ENCODE measurements at regions not wholly inside any gene's neighbourhood (a gene's known extent, or its start where the extent isn't known, plus 50 kb on each side); places are given as distances from the start of the nearest gene placed in this dataset.

DNA sequence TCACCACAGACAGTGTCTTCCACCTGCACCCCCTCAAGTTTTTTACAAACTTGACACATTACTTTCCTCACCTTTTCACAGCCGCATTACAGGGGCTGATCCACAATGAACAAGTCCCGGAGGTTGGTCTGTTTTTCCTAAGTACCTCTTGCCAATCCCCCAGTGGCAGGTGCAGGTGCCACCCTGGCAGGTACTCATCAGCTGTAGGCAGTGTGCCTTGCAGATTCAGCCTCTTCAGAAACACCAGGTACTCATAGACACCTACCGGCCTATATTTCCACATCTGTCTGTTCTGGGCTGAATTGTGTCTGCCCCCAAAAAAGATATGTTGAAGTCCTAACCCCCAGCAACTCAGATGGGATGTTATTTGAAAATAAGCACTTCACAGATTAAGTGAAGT lies 81.4 kb upstream of the CNIH3 start:
- no peak for TF ChIP-seq ZNF114 (CRISPR knock-in tag; IDR thresholded peaks at IDR 0.05)
- no peak for TF ChIP-seq ZNF331 (CRISPR knock-in tag; IDR thresholded peaks at IDR 0.05; ENCODE audit: low read depth)
- no peak for TF ChIP-seq EZH2phosphoT487 (IDR thresholded peaks at IDR 0.05; ENCODE audit: unreplicated experiment)
- no peak for TF ChIP-seq NANOG (IDR thresholded peaks at IDR 0.05; ENCODE audit: borderline replicate concordance)
- TF ChIP-seq EZH2 (IDR thresholded peaks at IDR 0.05; ENCODE audit: low read depth, unreplicated experiment): no peak
- TF ChIP-seq JUNB (IDR thresholded peaks at IDR 0.05; ENCODE audit: unreplicated experiment): no peak
- TF ChIP-seq, protein P1, sequence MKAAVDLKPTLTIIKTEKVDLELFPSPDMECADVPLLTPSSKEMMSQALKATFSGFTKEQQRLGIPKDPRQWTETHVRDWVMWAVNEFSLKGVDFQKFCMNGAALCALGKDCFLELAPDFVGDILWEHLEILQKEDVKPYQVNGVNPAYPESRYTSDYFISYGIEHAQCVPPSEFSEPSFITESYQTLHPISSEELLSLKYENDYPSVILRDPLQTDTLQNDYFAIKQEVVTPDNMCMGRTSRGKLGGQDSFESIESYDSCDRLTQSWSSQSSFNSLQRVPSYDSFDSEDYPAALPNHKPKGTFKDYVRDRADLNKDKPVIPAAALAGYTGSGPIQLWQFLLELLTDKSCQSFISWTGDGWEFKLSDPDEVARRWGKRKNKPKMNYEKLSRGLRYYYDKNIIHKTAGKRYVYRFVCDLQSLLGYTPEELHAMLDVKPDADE (IDR thresholded peaks at IDR 0.05): no peak
- TF ChIP-seq, protein P2, sequence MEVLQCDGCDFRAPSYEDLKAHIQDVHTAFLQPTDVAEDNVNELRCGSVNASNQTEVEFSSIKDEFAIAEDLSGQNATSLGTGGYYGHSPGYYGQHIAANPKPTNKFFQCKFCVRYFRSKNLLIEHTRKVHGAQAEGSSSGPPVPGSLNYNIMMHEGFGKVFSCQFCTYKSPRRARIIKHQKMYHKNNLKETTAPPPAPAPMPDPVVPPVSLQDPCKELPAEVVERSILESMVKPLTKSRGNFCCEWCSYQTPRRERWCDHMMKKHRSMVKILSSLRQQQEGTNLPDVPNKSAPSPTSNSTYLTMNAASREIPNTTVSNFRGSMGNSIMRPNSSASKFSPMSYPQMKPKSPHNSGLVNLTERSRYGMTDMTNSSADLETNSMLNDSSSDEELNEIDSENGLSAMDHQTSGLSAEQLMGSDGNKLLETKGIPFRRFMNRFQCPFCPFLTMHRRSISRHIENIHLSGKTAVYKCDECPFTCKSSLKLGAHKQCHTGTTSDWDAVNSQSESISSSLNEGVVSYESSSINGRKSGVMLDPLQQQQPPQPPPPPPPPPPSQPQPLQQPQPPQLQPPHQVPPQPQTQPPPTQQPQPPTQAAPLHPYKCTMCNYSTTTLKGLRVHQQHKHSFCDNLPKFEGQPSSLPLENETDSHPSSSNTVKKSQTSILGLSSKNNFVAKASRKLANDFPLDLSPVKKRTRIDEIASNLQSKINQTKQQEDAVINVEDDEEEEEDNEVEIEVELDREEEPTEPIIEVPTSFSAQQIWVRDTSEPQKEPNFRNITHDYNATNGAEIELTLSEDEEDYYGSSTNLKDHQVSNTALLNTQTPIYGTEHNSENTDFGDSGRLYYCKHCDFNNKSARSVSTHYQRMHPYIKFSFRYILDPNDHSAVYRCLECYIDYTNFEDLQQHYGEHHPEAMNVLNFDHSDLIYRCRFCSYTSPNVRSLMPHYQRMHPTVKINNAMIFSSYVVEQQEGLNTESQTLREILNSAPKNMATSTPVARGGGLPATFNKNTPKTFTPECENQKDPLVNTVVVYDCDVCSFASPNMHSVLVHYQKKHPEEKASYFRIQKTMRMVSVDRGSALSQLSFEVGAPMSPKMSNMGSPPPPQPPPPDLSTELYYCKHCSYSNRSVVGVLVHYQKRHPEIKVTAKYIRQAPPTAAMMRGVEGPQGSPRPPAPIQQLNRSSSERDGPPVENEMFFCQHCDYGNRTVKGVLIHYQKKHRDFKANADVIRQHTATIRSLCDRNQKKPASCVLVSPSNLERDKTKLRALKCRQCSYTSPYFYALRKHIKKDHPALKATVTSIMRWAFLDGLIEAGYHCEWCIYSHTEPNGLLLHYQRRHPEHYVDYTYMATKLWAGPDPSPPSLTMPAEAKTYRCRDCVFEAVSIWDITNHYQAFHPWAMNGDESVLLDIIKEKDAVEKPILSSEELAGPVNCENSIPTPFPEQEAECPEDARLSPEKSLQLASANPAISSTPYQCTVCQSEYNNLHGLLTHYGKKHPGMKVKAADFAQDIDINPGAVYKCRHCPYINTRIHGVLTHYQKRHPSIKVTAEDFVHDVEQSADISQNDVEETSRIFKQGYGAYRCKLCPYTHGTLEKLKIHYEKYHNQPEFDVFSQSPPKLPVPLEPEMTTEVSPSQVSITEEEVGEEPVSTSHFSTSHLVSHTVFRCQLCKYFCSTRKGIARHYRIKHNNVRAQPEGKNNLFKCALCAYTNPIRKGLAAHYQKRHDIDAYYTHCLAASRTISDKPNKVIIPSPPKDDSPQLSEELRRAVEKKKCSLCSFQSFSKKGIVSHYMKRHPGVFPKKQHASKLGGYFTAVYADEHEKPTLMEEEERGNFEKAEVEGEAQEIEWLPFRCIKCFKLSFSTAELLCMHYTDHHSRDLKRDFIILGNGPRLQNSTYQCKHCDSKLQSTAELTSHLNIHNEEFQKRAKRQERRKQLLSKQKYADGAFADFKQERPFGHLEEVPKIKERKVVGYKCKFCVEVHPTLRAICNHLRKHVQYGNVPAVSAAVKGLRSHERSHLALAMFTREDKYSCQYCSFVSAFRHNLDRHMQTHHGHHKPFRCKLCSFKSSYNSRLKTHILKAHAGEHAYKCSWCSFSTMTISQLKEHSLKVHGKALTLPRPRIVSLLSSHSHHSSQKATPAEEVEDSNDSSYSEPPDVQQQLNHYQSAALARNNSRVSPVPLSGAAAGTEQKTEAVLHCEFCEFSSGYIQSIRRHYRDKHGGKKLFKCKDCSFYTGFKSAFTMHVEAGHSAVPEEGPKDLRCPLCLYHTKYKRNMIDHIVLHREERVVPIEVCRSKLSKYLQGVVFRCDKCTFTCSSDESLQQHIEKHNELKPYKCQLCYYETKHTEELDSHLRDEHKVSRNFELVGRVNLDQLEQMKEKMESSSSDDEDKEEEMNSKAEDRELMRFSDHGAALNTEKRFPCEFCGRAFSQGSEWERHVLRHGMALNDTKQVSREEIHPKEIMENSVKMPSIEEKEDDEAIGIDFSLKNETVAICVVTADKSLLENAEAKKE (CRISPR knock-in tag; IDR thresholded peaks at IDR 0.05): no peak
- no peak for TF ChIP-seq STAT1 (IDR thresholded peaks at IDR 0.05; ENCODE audit: unreplicated experiment)
- TF ChIP-seq, protein P3, sequence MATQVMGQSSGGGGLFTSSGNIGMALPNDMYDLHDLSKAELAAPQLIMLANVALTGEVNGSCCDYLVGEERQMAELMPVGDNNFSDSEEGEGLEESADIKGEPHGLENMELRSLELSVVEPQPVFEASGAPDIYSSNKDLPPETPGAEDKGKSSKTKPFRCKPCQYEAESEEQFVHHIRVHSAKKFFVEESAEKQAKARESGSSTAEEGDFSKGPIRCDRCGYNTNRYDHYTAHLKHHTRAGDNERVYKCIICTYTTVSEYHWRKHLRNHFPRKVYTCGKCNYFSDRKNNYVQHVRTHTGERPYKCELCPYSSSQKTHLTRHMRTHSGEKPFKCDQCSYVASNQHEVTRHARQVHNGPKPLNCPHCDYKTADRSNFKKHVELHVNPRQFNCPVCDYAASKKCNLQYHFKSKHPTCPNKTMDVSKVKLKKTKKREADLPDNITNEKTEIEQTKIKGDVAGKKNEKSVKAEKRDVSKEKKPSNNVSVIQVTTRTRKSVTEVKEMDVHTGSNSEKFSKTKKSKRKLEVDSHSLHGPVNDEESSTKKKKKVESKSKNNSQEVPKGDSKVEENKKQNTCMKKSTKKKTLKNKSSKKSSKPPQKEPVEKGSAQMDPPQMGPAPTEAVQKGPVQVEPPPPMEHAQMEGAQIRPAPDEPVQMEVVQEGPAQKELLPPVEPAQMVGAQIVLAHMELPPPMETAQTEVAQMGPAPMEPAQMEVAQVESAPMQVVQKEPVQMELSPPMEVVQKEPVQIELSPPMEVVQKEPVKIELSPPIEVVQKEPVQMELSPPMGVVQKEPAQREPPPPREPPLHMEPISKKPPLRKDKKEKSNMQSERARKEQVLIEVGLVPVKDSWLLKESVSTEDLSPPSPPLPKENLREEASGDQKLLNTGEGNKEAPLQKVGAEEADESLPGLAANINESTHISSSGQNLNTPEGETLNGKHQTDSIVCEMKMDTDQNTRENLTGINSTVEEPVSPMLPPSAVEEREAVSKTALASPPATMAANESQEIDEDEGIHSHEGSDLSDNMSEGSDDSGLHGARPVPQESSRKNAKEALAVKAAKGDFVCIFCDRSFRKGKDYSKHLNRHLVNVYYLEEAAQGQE (IDR thresholded peaks at IDR 0.05; ENCODE audit: unreplicated experiment): no peak
- no peak for TF ChIP-seq CTCF (conservative IDR thresholded peaks at IDR 0.05; ENCODE audit: low read depth in 2 of 2)
- TF ChIP-seq POLR2AphosphoS5 (IDR thresholded peaks at IDR 0.05; ENCODE audit: low read depth): no peak
- no peak for TF ChIP-seq CREB1 (CRISPR knock-in tag; IDR thresholded peaks at IDR 0.05; ENCODE audit: low read depth)
- no peaks in the 10 kb centered on the region for H3K27me3 ChIP-seq (ENCODE audit: insufficient read depth)
- no peaks in the 10 kb centered on the region for H3K36me3 ChIP-seq (ENCODE audit: insufficient read depth)
- Mint-ChIP-seq H3K27me3 (ENCODE audit: insufficient read depth, low read depth, poor library complexity) (peaks cover 2% of the 10 kb centered on the region), H3K4me1 (peaks cover 13% of the 10 kb centered on the region), H3K36me3 (ENCODE audit: low read depth) (no peaks in the 10 kb centered on the region), H3K9me3 (no peaks in the 10 kb centered on the region), H3K4me3 (no peak overlapping the region), H3K27ac (no peak overlapping the region)
- no peak for ATAC-seq
- no peaks in the 10 kb centered on the region for H3F3A ChIP-seq (replicated peaks; ENCODE audit: low read depth)
- H3K9me2 ChIP-seq (ENCODE audit: insufficient read depth): peaks cover 3% of the 10 kb centered on the region; the same call in 1 of the 2 replicates
- no peak overlapping the region for H3K4me2 ChIP-seq
- no peaks in the 10 kb centered on the region for H4K20me1 ChIP-seq (replicated peaks; ENCODE audit: insufficient read depth)
- H2AFZ ChIP-seq: no peak overlapping the region
- no peaks in the 10 kb centered on the region for H3K4me1 ChIP-seq (ENCODE audit: insufficient read depth)
- H3K79me2 ChIP-seq (replicated peaks; ENCODE audit: insufficient read depth): no peaks in the 10 kb centered on the region
- no peak overlapping the region for H3K4me3 ChIP-seq
- H3K27ac ChIP-seq (ENCODE audit: low read depth): no peak overlapping the region
- no peak for DNase-seq (ENCODE audit: low spot score)
